HFF-Myc (cell line): ENCODE measurements at regions not wholly inside any gene's neighbourhood (a gene's known extent, or its start where the extent isn't known, plus 50 kb on each side); places are given as distances from the start of the nearest gene placed in this dataset.

Experiments used
- DNase-seq: peaks from one replicate; pipeline ENCODE4 v3.0.0-alpha.2; 2011; ENCODE audit warnings: low read depth; ENCODE audit errors: extremely low read depth
- H3K4me3 ChIP-seq: replicated peaks from 2 replicates; pipeline ENCODE4 v1.5.1; 2011; ENCODE audit warnings: low read depth, mild to moderate bottlenecking, control low read depth, low read length
- CTCF ChIP-seq: IDR thresholded peaks from 2 replicates; pipeline ENCODE4 v1.5.1; 2012; ENCODE audit warnings: mild to moderate bottlenecking, low read depth, low read length, control low read depth; ENCODE audit errors: missing control alignments

- no peak for DNase-seq
- no peak overlapping the region for H3K4me3 ChIP-seq
- TF ChIP-seq CTCF = no peak
Measured at GRCh38 chr9:19682397-19682796, 106.4 kb downstream of the SLC24A2 start.

GRCh38 chr9:19681846-19682245, 107.0 kb downstream of the SLC24A2 start:
- no peak for DNase-seq
- no peak overlapping the region for H3K4me3 ChIP-seq
- no peak for TF ChIP-seq CTCF

- no peak overlapping the region for H3K4me3 ChIP-seq
- TF ChIP-seq CTCF = no peak
- DNase-seq = no peak
Measured at GRCh38 chr9:19677924-19678323, 110.9 kb downstream of the SLC24A2 start.

GRCh38 chr9:19675492-19675891, 113.3 kb downstream of the SLC24A2 start:
- no peak overlapping the region for H3K4me3 ChIP-seq
- TF ChIP-seq CTCF = no peak
- DNase-seq = no peak

GRCh38 chr9:19666575-19666974, 122.3 kb downstream of the SLC24A2 start:
- TF ChIP-seq CTCF = no peak
- H3K4me3 ChIP-seq = no peak overlapping the region
- DNase-seq = no peak

GRCh38 chr9:19665146-19665863, 123.5 kb downstream of the SLC24A2 start:
- H3K4me3 ChIP-seq = no peak overlapping the region
- TF ChIP-seq CTCF = no peak
- DNase-seq = no peak

GRCh38 chr9:19663570-19663969, 125.3 kb downstream of the SLC24A2 start:
- no peak overlapping the region for H3K4me3 ChIP-seq
- no peak for DNase-seq
- TF ChIP-seq CTCF = no peak
